ENCODE measurements at regions not wholly inside any gene's neighbourhood (a gene's known extent, or its start where the extent isn't known, plus 50 kb on each side); places are given as distances from the start of the nearest gene placed in this dataset.
"Not testable (repeated sequence)": the region's sequence is repeated elsewhere in the genome, so short reads cannot be mapped to it uniquely, and the experiment has no call there.

- Histone ChIP-seq H3K4me3 (no peak overlapping the region), H3K36me3 (no peaks in the 10 kb centered on the region), H3K27me3 (no peaks in the 10 kb centered on the region), H3K27ac (no peak overlapping the region), H3K9me3 (no peaks in the 10 kb centered on the region), H3K4me1 (no peaks in the 10 kb centered on the region)
- DNase-seq, result no peak
- TF ChIP-seq CTCF (IDR thresholded peaks at IDR 0.05), result no peak
- no peak for TF ChIP-seq POLR2A (IDR thresholded peaks at IDR 0.05)
- intact Hi-C loops (cut with DNase I; ENCODE audit: low total_unique reads), result no loop called here
Measured at GRCh38 chr17:73912373-73912746, 268.1 kb upstream of the SDK2 start.

- Histone ChIP-seq H3K27me3 (no peaks in the 10 kb centered on the region), H3K4me3 (no peak overlapping the region), H3K9me3 (no peaks in the 10 kb centered on the region), H3K27ac (no peak overlapping the region), H3K36me3 (no peaks in the 10 kb centered on the region), H3K4me1 (no peaks in the 10 kb centered on the region)
- DNase-seq, result no peak
- TF ChIP-seq CTCF (IDR thresholded peaks at IDR 0.05) (no peak), POLR2A (IDR thresholded peaks at IDR 0.05) (no peak)
- intact Hi-C loops (cut with DNase I; ENCODE audit: low total_unique reads), result no loop called here
Measured at GRCh38 chr17:73914536-73915274, 270.5 kb upstream of the SDK2 start.

GRCh38 chr17:73919033-73919432 lies 274.8 kb upstream of the SDK2 start:
- intact Hi-C loops (cut with DNase I; ENCODE audit: low total_unique reads); H3K4me1 ChIP-seq; H3K27me3 ChIP-seq; H3K4me3 ChIP-seq; DNase-seq; H3K36me3 ChIP-seq; H3K27ac ChIP-seq; H3K9me3 ChIP-seq: not testable (repeated sequence)

- Histone ChIP-seq H3K36me3 (no peaks in the 10 kb centered on the region), H3K27me3 (no peaks in the 10 kb centered on the region), H3K9me3 (no peaks in the 10 kb centered on the region), H3K4me3 (no peak overlapping the region), H3K4me1 (no peaks in the 10 kb centered on the region), H3K27ac (no peak overlapping the region)
- intact Hi-C loops (cut with DNase I; ENCODE audit: low total_unique reads), result no loop called here
- no peak for TF ChIP-seq CTCF (IDR thresholded peaks at IDR 0.05)
- TF ChIP-seq POLR2A (IDR thresholded peaks at IDR 0.05), result no peak
- DNase-seq, result no peak
Measured at GRCh38 chr17:73921306-73921705, 277.1 kb upstream of the SDK2 start.

GRCh38 chr17:73924114-73924908 lies 279.2 kb upstream of the RPL38 start:
- Histone ChIP-seq H3K9me3 (no peaks in the 10 kb centered on the region), H3K36me3 (no peaks in the 10 kb centered on the region), H3K27ac (no peak overlapping the region), H3K4me1 (no peaks in the 10 kb centered on the region), H3K4me3 (no peak overlapping the region), H3K27me3 (no peaks in the 10 kb centered on the region)
- no peak for DNase-seq
- intact Hi-C loops (cut with DNase I; ENCODE audit: low total_unique reads), result no loop called here
- TF ChIP-seq CTCF (IDR thresholded peaks at IDR 0.05) (no peak), POLR2A (IDR thresholded peaks at IDR 0.05) (no peak)

Data from uterus (tissue), 3 donors.